Prostate gland (tissue), 2 donors: ENCODE measurements at regions not wholly inside any gene's neighbourhood (a gene's known extent, or its start where the extent isn't known, plus 50 kb on each side); places are given as distances from the start of the nearest gene placed in this dataset.

Source experiments
- CTCF ChIP-seq, 4 experiments: fragments of 200-600 bp in 2 of 4; fragments of 450-650 bp in 2 of 4; sonication (generic) in 2 of 4; IDR thresholded peaks; 1 replicate in 3 of 4; 2 replicates in 1 of 4; pipeline ENCODE4 v1.5.1; 2016 to 2019; ENCODE audit warnings: antibody characterized with exemption in 4 of 4, mild to moderate bottlenecking in 2 of 4, moderate library complexity in 2 of 4
- POLR2A ChIP-seq: fragments of 450-650 bp; IDR thresholded peaks from one replicate; pipeline ENCODE4 v1.6.1; 2016; ENCODE audit warnings: antibody characterized with exemption, mild to moderate bottlenecking
- POLR2AphosphoS5 ChIP-seq: sonication (generic); formaldehyde crosslinking; IDR thresholded peaks from one replicate; pipeline ENCODE4 v1.6.1; 2017; ENCODE audit warnings: antibody characterized with exemption

GRCh38 chr15:39208187-39208586, 372.7 kb upstream of the THBS1 start:
- no peak for TF ChIP-seq CTCF (IDR thresholded peaks at IDR 0.05)
- no peak for TF ChIP-seq POLR2A
- TF ChIP-seq POLR2AphosphoS5, result no peak
